B cell (primary cell): ENCODE measurements at regions not wholly inside any gene's neighbourhood (a gene's known extent, or its start where the extent isn't known, plus 50 kb on each side); places are given as distances from the start of the nearest gene placed in this dataset.

ENCODE experiments used
- ATAC-seq: fragments of 200-7000 bp; cut with Tn5 transposase; one replicate; pipeline ENCODE4 v1.10.0; 2021; ENCODE audit warnings: low read depth, mild to moderate bottlenecking, moderate number of reproducible peaks, moderate library complexity
- CTCF ChIA-PET: fragments of 350-600 bp; sonication (Branson Sonifier 250); formaldehyde crosslinking; loops from one replicate; lab custom pipeline; 2021; ENCODE audit warnings: antibody characterized with exemption, inconsistent platforms; lab: Charles Lee
- POLR2A ChIA-PET: fragments of 350-600 bp; sonication (Branson Sonifier 250); formaldehyde crosslinking; loops from one replicate; lab custom pipeline; 2021; ENCODE audit warnings: antibody characterized with exemption; lab: Charles Lee
- DNase-seq: peaks from one replicate; pipeline ENCODE4 v3.0.0; 2013
- H2AFZ ChIP-seq: 2 replicates; pipeline ENCODE4 v1.6.1; 2012; ENCODE audit warnings: mild to moderate bottlenecking, low read depth, low read length; ENCODE audit not compliant: insufficient read depth, poor library complexity, severe bottlenecking
- H3K27ac ChIP-seq, 2 donors: 1 replicate in 1 of 2; 2 replicates in 1 of 2; pipeline ENCODE4 v1.5.1; 2012 to 2013; ENCODE audit warnings: low read length in 2 of 2, mild to moderate bottlenecking in 2 of 2, moderate library complexity in 1 of 2
- H3K27me3 ChIP-seq, 4 experiments: fragments of 200-600 bp in 1 of 4; sonication (generic) in 1 of 4; replicated peaks in 1 of 4; 1 replicate in 2 of 4; 2 replicates in 2 of 4; pipeline versions ENCODE4 v1.6.1 to v1.7.0; 2013 to 2016; ENCODE audit warnings: low read length in 3 of 4, mild to moderate bottlenecking in 2 of 4, mixed read lengths in 1 of 4, moderate library complexity in 1 of 4; ENCODE audit not compliant: insufficient read depth in 4 of 4, control insufficient read depth in 3 of 4; ENCODE audit errors: control extremely low read depth in 1 of 4
- H3K36me3 ChIP-seq, 2 experiments: replicated peaks in 1 of 2; 1 replicate in 1 of 2; 2 replicates in 1 of 2; pipeline versions ENCODE4 v1.6.1 to v1.7.1; 2013; ENCODE audit warnings: low read length in 1 of 2; ENCODE audit not compliant: insufficient read depth in 2 of 2, control insufficient read depth in 1 of 2; ENCODE audit errors: control extremely low read depth in 1 of 2, extremely low read depth in 1 of 2
- H3K4me1 ChIP-seq, 2 donors: fragments of 200-600 bp in 1 of 2; sonication (generic) in 1 of 2; 1 replicate in 1 of 2; 2 replicates in 1 of 2; pipeline versions ENCODE4 v1.5.1 to v1.6.1; 2013 to 2017; ENCODE audit warnings: low read length in 2 of 2; ENCODE audit not compliant: control insufficient read depth in 2 of 2, insufficient read depth in 2 of 2
- H3K4me2 ChIP-seq: replicated peaks from 2 replicates; pipeline ENCODE3; 2012; ENCODE audit warnings: mild to moderate bottlenecking, low read depth, low read length; ENCODE audit not compliant: poor library complexity, severe bottlenecking
- H3K4me3 ChIP-seq, 5 experiments: fragments of 200-600 bp in 1 of 5; sonication (generic) in 1 of 5; 1 replicate in 3 of 5; 2 replicates in 2 of 5; pipeline versions ENCODE4 v1.5.1 to v1.7.0; 2011 to 2016; ENCODE audit warnings: low read length in 4 of 5, mild to moderate bottlenecking in 4 of 5, low read depth in 2 of 5, control low read depth in 1 of 5, moderate library complexity in 1 of 5; ENCODE audit not compliant: insufficient read depth in 1 of 5; ENCODE audit errors: control extremely low read depth in 1 of 5, extremely low read depth in 1 of 5
- H3K79me2 ChIP-seq: fragments of 200-600 bp; sonication (generic); one replicate; pipeline ENCODE4 v1.6.0; 2016; ENCODE audit warnings: low read length; ENCODE audit not compliant: control insufficient read depth, insufficient read depth
- H3K9ac ChIP-seq: fragments of 200-600 bp; sonication (generic); 2 replicates; pipeline ENCODE4 v1.6.1; 2017; ENCODE audit warnings: mild to moderate bottlenecking, low read length, moderate library complexity
- H3K9me3 ChIP-seq, 3 donors: one replicate each; pipeline versions ENCODE4 v1.6.1 to v1.7.1; 2013; ENCODE audit warnings: low read length in 2 of 3; ENCODE audit not compliant: control insufficient read depth in 2 of 3, insufficient read depth in 1 of 3; ENCODE audit errors: control extremely low read depth in 1 of 3
- H4K20me1 ChIP-seq: 2 replicates; pipeline ENCODE4 v1.6.0; 2012; ENCODE audit warnings: mild to moderate bottlenecking, low read length; ENCODE audit not compliant: insufficient read depth, control insufficient read depth, poor library complexity, severe bottlenecking
- H3K27ac Mint-ChIP-seq: one replicate; pipeline ENCODE4 v1.8.0; 2021; ENCODE audit warnings: mixed read lengths
- H3K27me3 Mint-ChIP-seq: one replicate; pipeline ENCODE4 v1.8.0; 2021; ENCODE audit warnings: mixed read lengths
- H3K4me1 Mint-ChIP-seq: one replicate; pipeline ENCODE4 v1.8.0; 2021; ENCODE audit warnings: mixed read lengths
- H3K4me3 Mint-ChIP-seq: one replicate; pipeline ENCODE4 v1.8.0; 2021; ENCODE audit warnings: mixed read lengths
- H3K9me3 Mint-ChIP-seq: one replicate; pipeline ENCODE4 v1.8.0; 2022; ENCODE audit warnings: mixed read lengths; ENCODE audit not compliant: insufficient read depth
- EZH2 ChIP-seq: IDR thresholded peaks from 2 replicates; pipeline ENCODE4 v1.6.1; 2012; ENCODE audit warnings: borderline replicate concordance, low read depth, mild to moderate bottlenecking, moderate library complexity, low read length; ENCODE audit not compliant: insufficient read depth, poor library complexity, severe bottlenecking
- WGBS: methylation state at CpG from one replicate; pipeline ENCODE4 v1.1.5; 2013; ENCODE audit warnings: missing lambda C conversion rate; ENCODE audit not compliant: insufficient coverage; 5-methylcytosine and 5-hydroxymethylcytosine counted together
- intact Hi-C: fragments of 100-400 bp; cut with micrococcal nuclease; formaldehyde crosslinking; loops from one replicate; pipeline ENCODE4 v1.10.0; 2022
- TF ChIP-seq, protein P1 (sequence below): fragments of 200-600 bp; IDR thresholded peaks from one replicate; pipeline ENCODE4 v1.8.0; 2022; ENCODE audit warnings: antibody characterized with exemption, mild to moderate bottlenecking

DNA sequence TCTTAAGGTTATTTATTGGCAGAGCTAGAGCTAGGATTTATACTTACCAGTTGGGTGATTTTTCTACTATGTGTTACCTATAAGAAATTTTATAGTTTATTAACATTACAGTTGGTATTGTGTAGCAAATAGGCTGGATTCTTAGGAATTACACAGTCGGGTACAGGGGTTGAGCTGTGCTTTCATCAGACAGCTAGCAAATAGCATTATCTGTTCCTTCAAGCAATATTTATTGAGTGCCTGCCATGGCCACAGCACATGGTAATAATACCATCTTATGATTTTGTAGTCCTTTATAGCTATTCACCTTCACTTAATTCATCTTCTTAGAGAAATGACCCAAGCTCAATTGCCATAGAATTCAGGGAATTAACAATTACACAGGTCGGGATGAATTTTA, 109.4 kb upstream of the PACRGL start:
- no peak overlapping the region for H3K4me3 ChIP-seq
- ChIA-PET POLR2A (no interaction called here), CTCF (no interaction called here)
- H3K27ac ChIP-seq: no peak overlapping the region
- H3K9ac ChIP-seq: no peak overlapping the region
- Mint-ChIP-seq H3K4me3 (no peak overlapping the region), H3K27ac (no peak overlapping the region), H3K27me3 (no peaks in the 10 kb centered on the region), H3K4me1 (no peaks in the 10 kb centered on the region), H3K9me3 (no peaks in the 10 kb centered on the region)
- no peak for DNase-seq
- TF ChIP-seq, protein P1, sequence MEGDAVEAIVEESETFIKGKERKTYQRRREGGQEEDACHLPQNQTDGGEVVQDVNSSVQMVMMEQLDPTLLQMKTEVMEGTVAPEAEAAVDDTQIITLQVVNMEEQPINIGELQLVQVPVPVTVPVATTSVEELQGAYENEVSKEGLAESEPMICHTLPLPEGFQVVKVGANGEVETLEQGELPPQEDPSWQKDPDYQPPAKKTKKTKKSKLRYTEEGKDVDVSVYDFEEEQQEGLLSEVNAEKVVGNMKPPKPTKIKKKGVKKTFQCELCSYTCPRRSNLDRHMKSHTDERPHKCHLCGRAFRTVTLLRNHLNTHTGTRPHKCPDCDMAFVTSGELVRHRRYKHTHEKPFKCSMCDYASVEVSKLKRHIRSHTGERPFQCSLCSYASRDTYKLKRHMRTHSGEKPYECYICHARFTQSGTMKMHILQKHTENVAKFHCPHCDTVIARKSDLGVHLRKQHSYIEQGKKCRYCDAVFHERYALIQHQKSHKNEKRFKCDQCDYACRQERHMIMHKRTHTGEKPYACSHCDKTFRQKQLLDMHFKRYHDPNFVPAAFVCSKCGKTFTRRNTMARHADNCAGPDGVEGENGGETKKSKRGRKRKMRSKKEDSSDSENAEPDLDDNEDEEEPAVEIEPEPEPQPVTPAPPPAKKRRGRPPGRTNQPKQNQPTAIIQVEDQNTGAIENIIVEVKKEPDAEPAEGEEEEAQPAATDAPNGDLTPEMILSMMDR: no peak
- TF ChIP-seq EZH2: no peak
- no peaks in the 10 kb centered on the region for H3K4me1 ChIP-seq
- no peaks in the 10 kb centered on the region for H3K27me3 ChIP-seq
- no peaks in the 10 kb centered on the region for H3K9me3 ChIP-seq
- H3K36me3 ChIP-seq: no peaks in the 10 kb centered on the region
- no peaks in the 10 kb centered on the region for H4K20me1 ChIP-seq
- H3K4me2 ChIP-seq: no peak overlapping the region
- no peak for ATAC-seq
- H3K79me2 ChIP-seq: no peaks in the 10 kb centered on the region
- H2AFZ ChIP-seq: no peak overlapping the region
- WGBS: no CpG with 5 or more reads among the region's 2 CpGs
- intact Hi-C loops: no loop called here

- no peak overlapping the region for H3K4me2 ChIP-seq
- no peak overlapping the region for H3K4me3 ChIP-seq
- Mint-ChIP-seq H3K4me1 (no peaks in the 10 kb centered on the region), H3K4me3 (no peak overlapping the region), H3K27ac (no peak overlapping the region), H3K27me3 (no peaks in the 10 kb centered on the region), H3K9me3 (no peaks in the 10 kb centered on the region)
- no peaks in the 10 kb centered on the region for H3K4me1 ChIP-seq
- DNase-seq: no peak
- no peak overlapping the region for H3K27ac ChIP-seq
- ChIA-PET POLR2A (no interaction called here), CTCF (no interaction called here)
- H3K79me2 ChIP-seq: no peaks in the 10 kb centered on the region
- H3K9ac ChIP-seq: no peak overlapping the region
- H2AFZ ChIP-seq: no peak overlapping the region
- WGBS: no CpG with 5 or more reads among the region's 2 CpGs
- no peak for TF ChIP-seq EZH2
- TF ChIP-seq, protein P1: no peak
- no peak for ATAC-seq
- no peaks in the 10 kb centered on the region for H3K36me3 ChIP-seq
- no peaks in the 10 kb centered on the region for H3K9me3 ChIP-seq
- H4K20me1 ChIP-seq: no peaks in the 10 kb centered on the region
- H3K27me3 ChIP-seq: no peaks in the 10 kb centered on the region
- intact Hi-C loops: no loop called here
Measured at GRCh38 chr4:20591571-20591970, 108.7 kb upstream of the PACRGL start.
